Caco-2 (cell line): ENCODE measurements at regions not wholly inside any gene's neighbourhood (a gene's known extent, or its start where the extent isn't known, plus 50 kb on each side); places are given as distances from the start of the nearest gene placed in this dataset.

Experiments
- BruUV-seq: library from RNA; stranded (reverse); fragments of 400-500 nt; replicated peaks from 2 replicates; lab custom pipeline; 2021; lab: Mats Ljungman, UMichigan
- CTCF ChIA-PET: fragments of 300-600 bp; sonication (Branson Sonifier 250); formaldehyde crosslinking; loops from one replicate; lab custom pipeline; 2022; ENCODE audit warnings: antibody characterized with exemption; lab: Charles Lee
- POLR2A ChIA-PET: fragments of 300-600 bp; sonication (Branson Sonifier 250); formaldehyde crosslinking; loops from one replicate; lab custom pipeline; 2022; ENCODE audit warnings: antibody characterized with exemption; lab: Charles Lee
- DNase-seq, 2 experiments: peaks; one replicate each; pipeline versions ENCODE4 v3.0.0 to v3.0.0-alpha.2; 2020 to 2022
- H3K27me3 ChIP-seq: replicated peaks from 2 replicates; pipeline ENCODE4 v1.6.0; 2011; ENCODE audit warnings: low read length; ENCODE audit not compliant: control insufficient read depth, insufficient read depth
- H3K36me3 ChIP-seq: 2 replicates; pipeline ENCODE4 v1.5.1; 2011; ENCODE audit warnings: low read length; ENCODE audit not compliant: control insufficient read depth, insufficient read depth
- H3K4me1 ChIP-seq: fragments of 250-450 bp; sonication (Bioruptor Pico); 2 replicates; pipeline ENCODE4 v1.5.1; 2020; ENCODE audit warnings: mild to moderate bottlenecking
- H3K4me3 ChIP-seq: 2 replicates; pipeline ENCODE4 v1.5.1; 2011; ENCODE audit warnings: low read depth, mild to moderate bottlenecking, control low read depth, low read length
- H3K9me3 ChIP-seq: fragments of 250-450 bp; sonication (Bioruptor Pico); 2 replicates; pipeline ENCODE4 v1.5.1; 2020; ENCODE audit warnings: mild to moderate bottlenecking, moderate library complexity
- H3K27ac Mint-ChIP-seq: one replicate; pipeline ENCODE4 v1.8.0; 2022; ENCODE audit warnings: mixed read lengths; ENCODE audit not compliant: unreplicated experiment
- H3K27me3 Mint-ChIP-seq: one replicate; pipeline ENCODE4 v1.8.0; 2022; ENCODE audit warnings: mixed read lengths; ENCODE audit not compliant: insufficient read depth, unreplicated experiment
- H3K36me3 Mint-ChIP-seq: one replicate; pipeline ENCODE4 v1.8.0; 2022; ENCODE audit warnings: mild to moderate bottlenecking, mixed read lengths; ENCODE audit not compliant: insufficient read depth, unreplicated experiment
- H3K4me1 Mint-ChIP-seq: one replicate; pipeline ENCODE4 v1.8.0; 2022; ENCODE audit warnings: low read depth, mixed read lengths; ENCODE audit not compliant: unreplicated experiment
- H3K4me3 Mint-ChIP-seq: one replicate; pipeline ENCODE4 v1.8.0; 2022; ENCODE audit warnings: mild to moderate bottlenecking, moderate library complexity, mixed read lengths; ENCODE audit not compliant: unreplicated experiment
- H3K9me3 Mint-ChIP-seq: one replicate; pipeline ENCODE4 v1.8.0; 2022; ENCODE audit warnings: mixed read lengths; ENCODE audit not compliant: unreplicated experiment
- CTCF ChIP-seq, 2 experiments: fragments of 200-600 bp in 1 of 2; IDR thresholded peaks; 1 replicate in 1 of 2; 2 replicates in 1 of 2; pipeline versions ENCODE4 v1.5.1 to v1.8.0; 2011 to 2022; ENCODE audit warnings: antibody characterized with exemption in 1 of 2, control low read depth in 1 of 2, inconsistent platforms in 1 of 2, low read depth in 1 of 2, low read length in 1 of 2, mild to moderate bottlenecking in 1 of 2, moderate library complexity in 1 of 2; ENCODE audit not compliant: insufficient read depth in 1 of 2, severe bottlenecking in 1 of 2, unreplicated experiment in 1 of 2
- intact Hi-C: fragments of 100-400 bp; cut with micrococcal nuclease; formaldehyde crosslinking; loops from one replicate; pipeline ENCODE4 v1.10.0; 2022; ENCODE audit not compliant: unreplicated experiment

- BruUV-seq, result no TSS peak
- no peaks in the 10 kb centered on the region for H3K27me3 ChIP-seq
- peaks cover 8% of the 10 kb centered on the region for H3K9me3 Mint-ChIP-seq
- H3K36me3 Mint-ChIP-seq, result no peaks in the 10 kb centered on the region
- ChIA-PET POLR2A (no interaction called here), CTCF (no interaction called here)
- intact Hi-C loops, result no loop called here
- no peak for DNase-seq
- no peaks in the 10 kb centered on the region for H3K27me3 Mint-ChIP-seq
- no peaks in the 10 kb centered on the region for H3K9me3 ChIP-seq
- no peaks in the 10 kb centered on the region for H3K4me1 Mint-ChIP-seq
- H3K27ac Mint-ChIP-seq, result no peak overlapping the region
- no peak for TF ChIP-seq CTCF (IDR thresholded peaks at IDR 0.05; ENCODE audit: insufficient read depth in 1 of 2, low read depth in 1 of 2, low read length in 1 of 2, severe bottlenecking in 1 of 2, unreplicated experiment in 1 of 2)
- H3K4me1 ChIP-seq, result no peaks in the 10 kb centered on the region
- H3K36me3 ChIP-seq, result no peaks in the 10 kb centered on the region
- no peak overlapping the region for H3K4me3 ChIP-seq
- no peak overlapping the region for H3K4me3 Mint-ChIP-seq
Measured at GRCh38 chr21:35170244-35170643, 121.1 kb upstream of the RUNX1 start.

GRCh38 chr21:35169574-35169973 lies 120.5 kb upstream of the RUNX1 start:
- no peaks in the 10 kb centered on the region for H3K4me1 ChIP-seq
- no peaks in the 10 kb centered on the region for H3K27me3 ChIP-seq
- ChIA-PET POLR2A (no interaction called here), CTCF (no interaction called here)
- peaks cover under 1% of the 10 kb centered on the region for H3K4me1 Mint-ChIP-seq
- H3K36me3 ChIP-seq, result no peaks in the 10 kb centered on the region
- no peak overlapping the region for H3K27ac Mint-ChIP-seq
- DNase-seq, result no peak
- H3K4me3 ChIP-seq, result no peak overlapping the region
- no peaks in the 10 kb centered on the region for H3K36me3 Mint-ChIP-seq
- BruUV-seq, result no TSS peak
- no peak overlapping the region for H3K4me3 Mint-ChIP-seq
- no peak for TF ChIP-seq CTCF (IDR thresholded peaks at IDR 0.05; ENCODE audit: insufficient read depth in 1 of 2, low read depth in 1 of 2, low read length in 1 of 2, severe bottlenecking in 1 of 2, unreplicated experiment in 1 of 2)
- H3K9me3 Mint-ChIP-seq, result peaks cover 10% of the 10 kb centered on the region
- H3K9me3 ChIP-seq, result no peaks in the 10 kb centered on the region
- intact Hi-C loops, result no loop called here
- no peaks in the 10 kb centered on the region for H3K27me3 Mint-ChIP-seq

GRCh38 chr21:35168735-35169134 lies 119.6 kb upstream of the RUNX1 start:
- no peaks in the 10 kb centered on the region for H3K36me3 ChIP-seq
- Mint-ChIP-seq H3K4me1 (peaks cover 9% of the 10 kb centered on the region), H3K27me3 (no peaks in the 10 kb centered on the region), H3K4me3 (no peak overlapping the region), H3K9me3 (peaks cover 10% of the 10 kb centered on the region), H3K36me3 (no peaks in the 10 kb centered on the region), H3K27ac (no peak overlapping the region)
- ChIA-PET POLR2A (no interaction called here), CTCF (no interaction called here)
- DNase-seq, result no peak
- peaks cover 2% of the 10 kb centered on the region; the same call in 1 of the 2 replicates for H3K4me1 ChIP-seq
- intact Hi-C loops, result no loop called here
- no peaks in the 10 kb centered on the region for H3K9me3 ChIP-seq
- H3K4me3 ChIP-seq, result no peak overlapping the region
- H3K27me3 ChIP-seq, result no peaks in the 10 kb centered on the region
- no peak for TF ChIP-seq CTCF (IDR thresholded peaks at IDR 0.05; ENCODE audit: insufficient read depth in 1 of 2, low read depth in 1 of 2, low read length in 1 of 2, severe bottlenecking in 1 of 2, unreplicated experiment in 1 of 2)
- BruUV-seq, result no TSS peak
